ENCODE measurements at regions not wholly inside any gene's neighbourhood (a gene's known extent, or its start where the extent isn't known, plus 50 kb on each side); places are given as distances from the start of the nearest gene placed in this dataset.

- TF ChIP-seq CTCF (conservative IDR thresholded peaks at IDR 0.05; ENCODE audit: low read depth, low read length) (no peak), EZH2 (IDR thresholded peaks at IDR 0.05; ENCODE audit: borderline replicate concordance, low read depth, low read length, poor library complexity, severe bottlenecking) (no peak)
These were observed 381.0 kb downstream of the NOVA1 start for GRCh38 chr14:26216786-26217185.

Data from A673 (cell line).